GM12874 (cell line): ENCODE measurements at regions not wholly inside any gene's neighbourhood (a gene's known extent, or its start where the extent isn't known, plus 50 kb on each side); places are given as distances from the start of the nearest gene placed in this dataset.

Experiments used
- CTCF ChIP-seq: IDR thresholded peaks from 2 replicates; pipeline ENCODE4 v1.5.1; 2011; ENCODE audit warnings: low read depth, mild to moderate bottlenecking, control low read depth, low read length, moderate library complexity; ENCODE audit not compliant: insufficient read depth

GRCh38 chrX:43573441-43574015 is 82.6 kb upstream of the MAOA start:
- no peak for TF ChIP-seq CTCF

- no peak for TF ChIP-seq CTCF
Measured at GRCh38 chrX:43580621-43581020, 75.5 kb upstream of the MAOA start.

GRCh38 chrX:43581167-43581566 is 74.9 kb upstream of the MAOA start:
- TF ChIP-seq CTCF = no peak

DNA sequence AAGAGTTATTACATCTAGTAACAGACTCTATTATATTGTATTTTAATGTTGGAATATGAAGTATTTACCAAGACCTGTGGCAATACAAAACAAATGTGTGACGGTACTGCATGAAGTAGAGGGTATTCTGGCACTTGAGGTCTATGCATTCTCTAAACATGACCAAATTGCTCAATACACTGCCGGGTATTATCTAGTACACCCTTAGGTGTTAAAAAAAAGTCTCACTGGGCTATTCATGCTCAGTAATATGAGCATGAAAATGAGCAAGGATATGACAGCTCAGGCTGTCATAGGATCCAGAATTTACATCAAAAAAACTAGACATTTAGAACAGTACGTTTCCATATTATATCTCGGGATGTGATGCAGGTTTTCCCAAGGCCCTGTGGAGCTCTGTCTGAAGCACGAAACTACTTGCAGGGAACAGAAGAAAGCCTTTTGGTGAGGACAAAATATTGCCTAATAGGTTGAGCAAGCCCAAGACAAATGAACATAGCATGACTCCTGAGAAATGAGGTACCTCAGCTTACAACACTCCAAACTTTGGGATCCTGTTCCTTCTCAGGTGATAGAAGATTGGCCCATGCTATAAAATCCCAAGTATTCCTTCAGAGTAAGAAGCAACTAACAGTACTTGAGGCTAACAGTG is 74.1 kb upstream of the MAOA start:
- TF ChIP-seq CTCF = no peak

DNA sequence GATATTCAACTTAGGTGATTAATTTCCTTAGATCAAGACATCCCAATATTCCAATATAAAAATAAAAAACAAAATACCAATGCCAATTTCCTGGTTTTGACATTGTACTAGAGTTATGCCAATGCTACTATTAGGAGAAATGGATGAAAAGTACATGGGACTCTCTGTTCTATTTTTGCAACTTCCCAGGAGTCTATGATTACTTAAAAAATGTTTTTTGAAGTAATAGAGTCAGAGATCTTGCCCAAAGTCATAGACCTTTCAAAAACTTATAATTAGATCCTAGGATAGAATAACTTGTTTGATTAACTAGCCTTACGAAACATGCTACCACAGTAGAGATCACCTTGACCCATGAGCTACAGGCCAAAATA is 73.6 kb upstream of the MAOA start:
- TF ChIP-seq CTCF = no peak

DNA sequence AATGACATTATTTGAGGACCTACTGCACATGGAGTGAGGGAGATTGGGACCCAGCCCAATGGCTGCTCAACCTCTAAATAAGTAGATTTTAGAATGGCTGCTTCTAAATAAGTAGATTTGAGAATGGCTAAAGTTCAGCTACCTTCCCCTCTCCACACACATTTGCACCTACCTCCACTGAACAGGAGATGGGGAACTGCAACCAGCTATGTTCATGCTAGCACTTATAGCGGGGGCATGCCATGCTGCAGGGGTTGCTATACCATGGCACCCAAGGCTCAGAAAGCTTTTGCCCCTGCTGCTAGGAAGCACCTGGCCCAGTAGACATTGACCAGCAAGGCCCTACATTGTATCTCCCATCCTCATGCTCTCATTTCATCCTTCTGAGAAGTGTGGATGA is 70.2 kb upstream of the MAOA start:
- no peak for TF ChIP-seq CTCF

DNA sequence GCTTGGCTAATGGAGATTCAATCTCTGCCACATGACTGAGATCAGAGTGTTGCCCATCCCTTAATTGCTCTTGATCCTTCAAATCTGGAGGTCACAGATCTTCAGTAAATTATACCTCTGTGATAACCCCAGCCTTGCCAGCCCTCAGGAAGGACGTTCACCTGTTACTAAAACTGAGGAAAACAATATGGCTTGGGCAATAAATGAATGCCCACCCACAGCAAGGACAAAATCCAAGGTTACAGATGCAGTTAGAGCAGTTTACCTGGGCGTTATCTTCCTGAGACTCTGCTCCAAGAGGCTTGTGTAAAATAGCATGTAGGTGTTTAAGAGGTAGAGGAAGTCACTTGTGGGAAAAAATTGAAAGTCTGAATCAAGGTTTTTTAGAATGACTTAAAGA is 69.3 kb upstream of the MAOA start:
- TF ChIP-seq CTCF = no peak

DNA sequence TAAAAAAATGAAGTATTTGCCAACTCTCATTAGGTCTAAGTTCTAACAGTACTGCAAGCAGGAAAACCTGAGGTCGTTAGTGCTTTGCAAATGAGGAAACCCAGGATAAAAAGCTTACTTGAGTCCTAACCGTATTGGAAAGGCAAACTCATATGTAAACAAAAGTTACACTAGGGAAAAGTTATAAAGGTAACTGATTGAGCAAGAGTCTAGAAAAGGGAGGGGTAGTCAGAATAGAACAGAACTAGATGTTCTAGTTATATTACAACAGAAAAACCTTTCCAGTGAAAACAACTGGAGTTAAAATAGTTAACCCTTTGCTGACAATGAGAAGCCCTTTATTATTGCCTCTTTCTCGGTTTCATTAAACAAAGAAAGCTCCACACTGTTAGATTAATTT is 66.4 kb upstream of the MAOA start:
- TF ChIP-seq CTCF = no peak
